ENCODE measurements at regions not wholly inside any gene's neighbourhood (a gene's known extent, or its start where the extent isn't known, plus 50 kb on each side); places are given as distances from the start of the nearest gene placed in this dataset.

DNA sequence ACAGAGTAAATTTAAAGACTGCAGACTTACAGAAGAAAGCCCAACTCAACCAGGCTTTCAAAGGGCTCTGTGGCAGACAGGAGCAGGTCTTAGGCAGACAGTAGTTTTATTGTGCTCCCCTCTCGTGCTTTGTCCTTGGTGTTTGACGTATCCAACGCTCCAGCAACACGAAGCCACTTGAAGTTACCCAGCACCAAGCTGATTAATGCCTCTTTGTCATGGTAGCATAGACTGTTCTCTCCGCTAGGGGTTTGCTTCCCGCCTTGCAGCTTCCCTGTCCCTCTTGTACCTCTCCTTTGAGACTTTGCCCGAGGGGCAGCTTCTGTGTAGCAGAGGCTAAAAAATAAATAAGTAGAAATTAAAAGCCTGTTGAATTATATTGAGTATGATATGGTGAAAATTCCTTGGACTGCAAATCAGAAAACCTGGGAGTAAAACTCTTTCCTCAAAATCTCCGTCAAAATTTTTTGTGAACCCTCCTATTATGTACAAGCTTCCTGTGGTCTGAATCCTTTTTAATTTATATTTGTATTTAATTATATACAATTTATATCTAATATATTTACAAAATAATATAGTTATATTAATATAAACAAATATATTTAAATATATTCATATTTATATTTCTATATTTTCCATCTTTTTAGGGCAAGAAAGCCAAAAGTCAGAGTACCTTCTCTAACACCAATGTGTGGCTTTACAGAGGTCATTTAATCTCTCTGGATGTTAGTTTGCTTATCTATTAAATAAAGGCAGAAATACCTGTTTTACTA is 405.4 kb downstream of the DMAC1 start:
- no peak for DNase-seq (ENCODE audit: low read depth)

- DNase-seq (ENCODE audit: low read depth) = no peak
Observed at GRCh38 chr9:7392148-7392547, 407.4 kb downstream of the DMAC1 start.

GRCh38 chr9:7388755-7389154 is 410.8 kb downstream of the DMAC1 start:
- no peak for DNase-seq (ENCODE audit: low read depth)

DNA sequence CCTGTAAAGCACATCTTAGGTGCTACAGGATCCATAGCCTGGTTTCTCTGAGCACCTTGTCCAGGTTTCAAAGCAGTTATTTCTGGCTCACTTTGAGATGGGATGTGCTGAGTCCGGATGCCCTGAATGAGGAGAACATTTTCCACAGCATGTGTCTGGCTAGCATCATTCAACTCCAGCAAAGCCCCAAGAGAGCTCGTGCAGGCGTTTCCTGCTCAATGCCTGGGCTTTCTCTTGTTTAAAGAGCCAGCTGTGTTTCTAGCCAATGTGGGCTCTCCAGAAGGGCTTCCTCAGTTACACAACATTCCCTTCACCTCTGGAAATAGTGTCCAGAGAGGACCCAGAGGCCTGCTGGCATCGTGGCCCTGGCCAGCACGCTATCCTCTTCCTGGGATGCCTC is 411.7 kb downstream of the DMAC1 start:
- DNase-seq (ENCODE audit: low read depth) = no peak

DNA sequence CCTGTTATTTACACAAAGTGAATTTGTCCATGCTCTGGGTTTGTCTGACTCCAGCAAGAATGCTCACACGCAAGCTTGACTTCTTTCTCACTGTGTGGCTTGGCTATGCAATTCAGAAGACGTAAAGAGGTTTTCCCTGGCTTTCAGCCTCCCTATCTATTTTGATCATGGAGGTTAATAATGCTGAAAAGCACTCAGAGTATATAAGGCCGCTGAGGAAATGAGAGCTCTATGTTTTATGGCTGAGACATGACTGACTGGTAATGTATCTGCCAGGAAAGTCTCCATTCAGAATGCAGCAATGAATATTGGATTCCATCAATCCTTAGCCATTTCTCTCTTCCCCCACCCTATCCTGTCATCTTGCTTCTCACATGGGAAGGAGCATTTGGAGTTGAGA is 417.3 kb downstream of the DMAC1 start:
- no peak for DNase-seq (ENCODE audit: low read depth)

DNA sequence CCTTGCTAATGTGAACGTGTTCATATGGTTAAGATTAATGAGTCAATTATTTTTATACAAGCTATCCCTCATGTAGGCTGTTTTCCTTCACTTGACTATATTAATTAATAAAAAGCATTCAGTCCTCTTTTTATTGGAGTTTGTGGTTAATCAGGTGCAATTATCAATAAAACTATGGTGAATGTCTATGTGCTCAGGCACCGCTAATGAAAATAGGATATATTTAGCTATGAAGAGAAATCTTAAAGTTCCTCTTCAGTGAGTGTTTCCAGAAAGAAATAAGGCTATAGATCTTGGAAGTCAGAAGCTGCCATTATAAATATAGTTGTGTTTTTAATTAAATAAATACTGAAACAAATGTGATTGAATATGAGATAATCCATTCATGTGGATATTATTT is 422.1 kb downstream of the DMAC1 start:
- DNase-seq (ENCODE audit: low read depth) = no peak

GRCh38 chr9:7376833-7377232 is 422.7 kb downstream of the DMAC1 start:
- DNase-seq (ENCODE audit: low read depth) = no peak

DNA sequence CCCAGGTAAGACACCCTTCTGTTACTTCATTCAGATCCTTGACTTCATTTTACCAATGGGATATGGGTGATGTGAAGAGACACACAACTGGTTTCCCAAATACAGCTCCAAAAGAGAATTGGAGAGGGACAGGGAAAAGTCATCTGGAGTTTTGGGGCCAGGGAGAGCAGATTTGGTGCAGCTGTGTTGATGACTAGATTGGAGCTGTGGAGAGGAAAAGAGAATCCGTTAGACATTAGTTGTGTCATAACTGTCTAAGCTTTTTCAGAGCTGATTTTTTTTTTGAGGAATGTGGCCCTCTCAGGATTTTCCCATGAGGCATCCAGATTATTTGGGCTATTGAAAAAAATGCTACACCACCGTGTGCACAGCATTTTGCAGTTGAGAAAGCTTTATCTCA is 423.4 kb downstream of the DMAC1 start:
- DNase-seq (ENCODE audit: low read depth) = no peak

DNA sequence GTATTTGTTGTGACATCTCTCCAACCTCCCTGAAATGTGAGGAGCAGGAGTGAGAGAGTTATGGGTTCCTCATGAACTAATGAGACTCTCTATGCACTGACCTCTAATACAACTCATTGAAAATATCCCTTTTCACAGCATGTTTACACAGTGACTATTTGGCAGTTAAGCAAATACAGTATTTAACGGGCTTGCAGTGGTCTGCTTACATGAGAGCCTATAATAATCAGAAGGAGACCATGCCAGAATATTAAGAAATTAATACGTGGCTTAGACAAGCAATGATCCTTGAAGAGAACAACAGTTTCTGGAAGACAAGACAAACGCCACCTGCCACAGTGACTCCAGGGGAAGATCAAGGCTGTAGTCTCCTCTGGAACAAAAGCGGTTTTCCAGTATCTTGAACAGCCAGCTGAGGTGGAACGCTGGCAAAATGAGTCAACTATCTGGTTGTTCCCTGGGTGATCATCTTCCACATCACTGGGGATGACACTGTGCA is 424.5 kb downstream of the DMAC1 start:
- no peak for DNase-seq (ENCODE audit: low read depth)

GRCh38 chr9:7370988-7371387 is 428.6 kb downstream of the DMAC1 start:
- no peak for DNase-seq (ENCODE audit: low read depth)

GRCh38 chr9:7370381-7370780 is 429.2 kb downstream of the DMAC1 start:
- no peak for DNase-seq (ENCODE audit: low read depth)

- no peak for DNase-seq (ENCODE audit: low read depth)
Observed at GRCh38 chr9:7369384-7369821, 430.2 kb downstream of the DMAC1 start.

DNA sequence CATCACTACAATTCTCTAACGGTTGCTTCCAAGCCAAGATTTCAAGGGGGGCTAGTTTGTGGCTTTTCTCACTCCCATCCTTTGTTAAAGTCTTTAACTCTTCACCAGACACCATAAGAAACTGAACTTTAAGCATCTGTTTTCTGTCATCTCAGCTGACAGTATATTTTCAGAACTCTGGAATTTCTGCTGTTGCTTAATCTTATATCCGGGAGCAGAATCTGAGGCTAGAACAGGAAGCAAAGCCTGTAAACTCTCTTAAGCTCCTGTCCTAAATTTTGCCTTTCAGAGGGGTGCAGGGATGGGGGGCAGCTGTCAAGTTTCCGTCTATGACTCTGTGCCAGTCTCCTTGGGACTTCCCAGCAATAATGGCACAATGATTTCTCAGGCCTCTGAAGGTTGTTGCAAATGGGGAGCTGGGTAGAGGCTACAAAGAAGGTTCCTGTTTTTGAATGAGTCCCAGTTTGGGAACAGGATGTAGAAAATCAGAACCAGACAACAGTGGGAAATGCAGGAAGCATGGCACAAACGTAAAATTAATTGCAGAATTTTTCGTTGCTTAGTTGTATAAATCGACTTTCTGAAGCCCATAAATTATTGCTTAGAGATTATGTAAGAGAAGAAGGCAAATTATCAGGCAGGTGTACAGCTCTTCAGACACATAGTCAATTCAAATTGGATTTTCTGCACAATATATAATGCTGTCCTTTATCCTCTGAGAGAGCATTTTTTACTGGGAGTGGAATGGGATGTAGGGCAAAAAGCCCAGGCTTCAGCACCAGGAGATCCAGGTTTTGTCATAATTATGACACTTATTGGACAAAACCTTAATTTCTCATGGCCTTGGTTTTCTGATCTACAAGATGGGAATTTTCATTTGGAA is 430.9 kb downstream of the DMAC1 start:
- DNase-seq (ENCODE audit: low read depth) = peak; percentile 4

DNA sequence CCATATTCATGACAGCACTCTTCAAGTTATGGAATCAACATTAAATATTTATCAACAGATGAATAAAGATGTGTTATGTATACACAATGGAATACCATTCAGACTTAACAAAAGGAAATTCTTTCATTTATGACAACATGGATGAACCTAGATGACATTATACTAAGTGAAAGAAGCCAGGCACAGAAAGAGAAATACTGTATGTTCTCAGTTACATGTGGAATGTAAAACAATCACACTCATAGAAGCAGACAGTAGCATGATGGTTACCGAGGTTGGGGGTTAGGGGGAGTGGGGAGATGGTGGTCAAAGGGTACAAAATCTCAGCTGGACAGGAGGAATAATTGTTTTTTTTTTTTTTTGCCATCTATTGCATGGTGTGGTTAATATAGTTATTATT is 431.9 kb downstream of the DMAC1 start:
- no peak for DNase-seq (ENCODE audit: low read depth)

GRCh38 chr9:7366121-7366520 is 433.5 kb downstream of the DMAC1 start:
- DNase-seq (ENCODE audit: low read depth) = no peak

DNA sequence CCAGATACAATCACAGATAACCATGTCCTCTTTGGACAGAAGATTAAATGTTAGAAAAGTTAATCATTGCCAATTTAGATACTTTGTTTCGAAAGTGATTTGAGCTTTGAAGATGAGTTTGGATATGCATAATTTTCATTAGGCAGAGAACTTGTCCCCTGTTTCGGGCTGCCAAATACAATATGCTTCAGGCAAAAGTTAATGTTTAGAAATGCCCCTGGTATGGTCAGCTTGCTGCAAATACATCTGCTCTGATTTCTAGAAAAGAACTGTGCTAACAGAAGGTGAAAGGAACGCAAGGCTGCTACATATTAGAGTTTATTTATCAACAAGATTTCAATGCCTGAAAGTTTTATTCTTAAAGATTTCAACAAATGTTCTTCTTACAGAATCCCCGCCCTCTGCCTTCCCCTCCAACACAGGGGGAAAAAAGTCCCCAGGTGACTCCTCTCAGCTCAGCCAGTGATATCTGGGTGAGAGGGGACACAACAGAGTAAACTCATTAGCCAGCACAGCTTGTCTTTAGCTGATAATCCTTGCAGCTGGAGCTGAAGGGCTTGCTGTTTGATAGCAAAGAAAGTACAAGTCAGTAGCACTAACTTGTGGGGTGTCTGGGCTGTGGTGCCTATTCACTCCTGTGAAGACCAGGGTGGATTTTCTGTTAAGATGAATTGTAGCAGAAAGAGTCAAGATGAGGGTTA is 435.7 kb downstream of the DMAC1 start:
- no peak for DNase-seq (ENCODE audit: low read depth)

GRCh38 chr9:7360513-7360912 is 439.1 kb downstream of the DMAC1 start:
- no peak for DNase-seq (ENCODE audit: low read depth)

- DNase-seq (ENCODE audit: low read depth) = no peak
Observed at GRCh38 chr9:7358876-7359275, 440.7 kb downstream of the DMAC1 start.

GRCh38 chr9:7354704-7355103 is 444.9 kb downstream of the DMAC1 start:
- no peak for DNase-seq (ENCODE audit: low read depth)

- no peak for DNase-seq (ENCODE audit: low read depth)
Observed at GRCh38 chr9:7348692-7349091, 450.9 kb downstream of the DMAC1 start.

GRCh38 chr9:7347556-7347955 is 452.0 kb downstream of the DMAC1 start:
- DNase-seq (ENCODE audit: low read depth) = no peak

- DNase-seq (ENCODE audit: low read depth) = no peak
Observed at GRCh38 chr9:7346144-7346543, 453.4 kb downstream of the DMAC1 start.

- no peak for DNase-seq (ENCODE audit: low read depth)
Observed at GRCh38 chr9:7342736-7343135, 456.8 kb downstream of the DMAC1 start.
